Mesodermal cell (in vitro differentiated cells): ENCODE measurements at regions not wholly inside any gene's neighbourhood (a gene's known extent, or its start where the extent isn't known, plus 50 kb on each side); places are given as distances from the start of the nearest gene placed in this dataset.

Experiments
- H3K27ac ChIP-seq: 2 replicates; pipeline ENCODE4 v1.7.0; 2013; ENCODE audit warnings: mild to moderate bottlenecking, low read depth, low read length, moderate library complexity; ENCODE audit not compliant: severe bottlenecking
- H3K36me3 ChIP-seq: 2 replicates; pipeline ENCODE4 v1.7.1; 2013; ENCODE audit warnings: mild to moderate bottlenecking, low read length, moderate library complexity; ENCODE audit not compliant: control insufficient read depth, insufficient read depth
- H3K4me1 ChIP-seq: one replicate; pipeline ENCODE4 v1.7.1; 2013; ENCODE audit warnings: mild to moderate bottlenecking, low read length; ENCODE audit not compliant: insufficient read depth, control insufficient read depth, poor library complexity, severe bottlenecking
- H3K4me3 ChIP-seq: 2 replicates; pipeline ENCODE4 v1.7.0; 2013; ENCODE audit warnings: low read length, control low read depth, mild to moderate bottlenecking; ENCODE audit not compliant: insufficient read depth, poor library complexity, severe bottlenecking; ENCODE audit errors: extremely low read depth
- H3K9me3 ChIP-seq: 2 replicates; pipeline ENCODE4 v1.7.1; 2013; ENCODE audit warnings: mild to moderate bottlenecking, low read length, moderate library complexity; ENCODE audit not compliant: control insufficient read depth
- WGBS, 2 experiments: methylation state at CpG; one replicate each; pipeline ENCODE4 v1.1.5; 2013; ENCODE audit warnings: missing lambda C conversion rate in 2 of 2; ENCODE audit not compliant: insufficient coverage in 2 of 2; 5-methylcytosine and 5-hydroxymethylcytosine counted together

GRCh38 chr22:19574247-19574646 is 50.0 kb upstream of the CLDN5 start:
- Histone ChIP-seq H3K27ac (no peak overlapping the region), H3K36me3 (no peaks in the 10 kb centered on the region), H3K9me3 (no peaks in the 10 kb centered on the region), H3K4me1 (peaks cover 5% of the 10 kb centered on the region), H3K4me3 (no peak overlapping the region)
- 90 to 100% methylated on average over 4 of the region's 4 CpGs for WGBS, 2 experiments

- 74 to 87% methylated on average over 11 to 15 of the region's 16 CpGs for WGBS, 2 experiments
- no peaks in the 10 kb centered on the region for H3K36me3 ChIP-seq
- no peak overlapping the region for H3K4me3 ChIP-seq
- H3K27ac ChIP-seq = peak overlapping the region; percentile 16
- H3K9me3 ChIP-seq = no peaks in the 10 kb centered on the region
- H3K4me1 ChIP-seq = peaks cover 8% of the 10 kb centered on the region
These were observed 52.5 kb upstream of the CLDN5 start for GRCh38 chr22:19576460-19577421.

- Histone ChIP-seq H3K9me3 (no peaks in the 10 kb centered on the region), H3K27ac (peak overlapping the region; percentile 16), H3K4me3 (no peak overlapping the region), H3K36me3 (no peaks in the 10 kb centered on the region), H3K4me1 (peaks cover 8% of the 10 kb centered on the region)
- 88 to 89% methylated on average over 9 to 10 of the region's 10 CpGs for WGBS, 2 experiments
These were observed 53.3 kb upstream of the CLDN5 start for GRCh38 chr22:19577422-19577966.

GRCh38 chr22:19578180-19579004 is 54.2 kb upstream of the CLDN5 start:
- H3K4me1 ChIP-seq = peaks cover 8% of the 10 kb centered on the region
- H3K27ac ChIP-seq = no peak overlapping the region
- H3K36me3 ChIP-seq = no peaks in the 10 kb centered on the region
- 92 to 98% methylated on average over 8 to 10 of the region's 11 CpGs for whole genome bisulfite sequencing, 2 experiments
- H3K9me3 ChIP-seq = no peaks in the 10 kb centered on the region
- H3K4me3 ChIP-seq = no peak overlapping the region

- Histone ChIP-seq H3K4me1 (peaks cover 8% of the 10 kb centered on the region), H3K9me3 (no peaks in the 10 kb centered on the region), H3K36me3 (no peaks in the 10 kb centered on the region), H3K27ac (no peak overlapping the region), H3K4me3 (no peak overlapping the region)
- WGBS, 2 experiments = 86 to 89% methylated on average over 2 to 3 of the region's 4 CpGs
These were observed 55.1 kb upstream of the CLDN5 start for GRCh38 chr22:19579115-19579811.

- peaks cover 8% of the 10 kb centered on the region for H3K4me1 ChIP-seq
- H3K4me3 ChIP-seq = no peak overlapping the region
- H3K27ac ChIP-seq = no peak overlapping the region
- WGBS, 2 experiments = 85 to 97% methylated on average over 5 to 8 of the region's 12 CpGs
- no peaks in the 10 kb centered on the region for H3K9me3 ChIP-seq
- no peaks in the 10 kb centered on the region for H3K36me3 ChIP-seq
These were observed 55.7 kb upstream of the CLDN5 start for GRCh38 chr22:19579880-19580279.

- no peak overlapping the region for H3K4me3 ChIP-seq
- peaks cover 8% of the 10 kb centered on the region for H3K4me1 ChIP-seq
- no peaks in the 10 kb centered on the region for H3K36me3 ChIP-seq
- H3K9me3 ChIP-seq = no peaks in the 10 kb centered on the region
- WGBS, 2 experiments = 75 to 82% methylated on average over 3 to 4 of the region's 5 CpGs
- H3K27ac ChIP-seq = no peak overlapping the region
These were observed 56.2 kb upstream of the CLDN5 start for GRCh38 chr22:19580291-19580890.

GRCh38 chr22:19582033-19582693 is 58.0 kb upstream of the CLDN5 start:
- 84 to 90% methylated on average over 10 to 15 of the region's 17 CpGs for WGBS, 2 experiments
- Histone ChIP-seq H3K36me3 (no peaks in the 10 kb centered on the region), H3K9me3 (no peaks in the 10 kb centered on the region), H3K4me1 (peaks cover 4% of the 10 kb centered on the region), H3K4me3 (no peak overlapping the region), H3K27ac (no peak overlapping the region)

- Histone ChIP-seq H3K27ac (no peak overlapping the region), H3K9me3 (no peaks in the 10 kb centered on the region), H3K4me3 (no peak overlapping the region), H3K36me3 (no peaks in the 10 kb centered on the region), H3K4me1 (no peaks in the 10 kb centered on the region)
- WGBS, 2 experiments = 80 to 81% methylated on average over 9 to 10 of the region's 11 CpGs
These were observed 62.9 kb upstream of the CLDN5 start for GRCh38 chr22:19586922-19587684.
